Tibial artery (tissue), 4 donors: ENCODE measurements at regions not wholly inside any gene's neighbourhood (a gene's known extent, or its start where the extent isn't known, plus 50 kb on each side); places are given as distances from the start of the nearest gene placed in this dataset.

ENCODE experiments used
- DNase-seq, 2 donors: peaks; one replicate each; pipeline ENCODE4 v3.0.0-alpha.2; 2019
- H3K27ac ChIP-seq, 2 donors: fragments of 200-600 bp; sonication (generic) in 1 of 2; 1 replicate in 1 of 2; 2 replicates in 1 of 2; pipeline ENCODE4 v1.5.1; 2018 to 2019; ENCODE audit warnings: mild to moderate bottlenecking in 1 of 2
- H3K27me3 ChIP-seq, 2 donors: fragments of 200-600 bp; sonication (generic) in 1 of 2; one replicate each; pipeline versions ENCODE4 v1.5.1 to v1.6.0; 2016 to 2019
- H3K36me3 ChIP-seq, 3 donors: fragments of 200-600 bp; sonication (generic) in 2 of 3; one replicate each; pipeline ENCODE4 v1.5.1; 2016 to 2019; ENCODE audit warnings: mild to moderate bottlenecking in 2 of 3
- H3K4me1 ChIP-seq, 4 donors: fragments of 200-600 bp; sonication (generic) in 2 of 4; 1 replicate in 3 of 4; 2 replicates in 1 of 4; pipeline ENCODE4 v1.5.1; 2016 to 2019
- H3K4me3 ChIP-seq, 2 donors: fragments of 200-600 bp; sonication (generic) in 1 of 2; 1 replicate in 1 of 2; 2 replicates in 1 of 2; pipeline ENCODE4 v1.5.1; 2018 to 2019; ENCODE audit warnings: mild to moderate bottlenecking in 2 of 2
- H3K9me3 ChIP-seq, 3 donors: fragments of 200-600 bp; sonication (generic) in 1 of 3; one replicate each; pipeline ENCODE4 v1.5.1; 2016 to 2019
- intact Hi-C: fragments of 100-400 bp; cut with DNase I; formaldehyde crosslinking; loops from one replicate; pipeline ENCODE4 v1.15.0; 2023; ENCODE audit warnings: low total_unique reads
- TF ChIP-seq, protein P1 (sequence below), 2 experiments: fragments of 200-600 bp in 1 of 2; fragments of 450-650 bp in 1 of 2; IDR thresholded peaks; one replicate each; pipeline ENCODE4 v1.5.1; 2017 to 2019; ENCODE audit warnings: antibody characterized with exemption in 2 of 2, mild to moderate bottlenecking in 1 of 2, moderate library complexity in 1 of 2

DNA sequence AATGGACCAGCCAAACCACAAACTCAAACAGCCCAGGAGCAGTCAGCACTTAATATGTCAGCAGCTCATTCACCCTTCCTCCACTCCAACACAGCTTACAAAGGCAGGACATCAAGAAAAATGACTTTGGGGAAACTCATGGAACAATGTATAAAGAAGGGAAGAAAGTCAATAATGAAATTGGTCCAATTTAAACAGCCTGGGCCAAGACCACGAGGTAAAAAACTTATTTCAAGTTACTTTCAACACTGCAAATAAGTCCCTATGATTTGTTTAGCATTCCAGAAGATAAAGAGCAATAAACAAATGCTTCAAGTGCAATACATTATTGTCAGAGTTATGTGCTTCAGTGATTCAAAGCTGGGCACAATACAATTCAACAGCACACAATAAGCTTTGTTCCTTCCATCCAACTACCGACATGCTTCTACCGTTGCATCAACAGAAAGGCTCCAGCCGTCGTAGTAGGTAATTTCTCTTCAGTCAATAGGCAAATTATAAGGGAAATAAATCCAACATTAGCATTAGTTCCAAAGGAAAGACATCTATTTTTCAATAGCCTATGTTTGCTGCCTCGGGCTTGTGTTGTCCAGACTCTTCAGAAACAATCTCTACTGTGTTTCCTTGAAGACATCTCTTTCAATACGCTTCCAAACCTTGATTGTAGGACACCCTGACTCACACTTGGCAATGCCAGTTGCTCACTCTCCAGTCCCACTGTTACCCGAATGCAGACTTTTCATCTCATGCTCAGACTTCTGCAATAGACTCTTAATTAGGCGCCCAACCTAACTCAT is 225.7 kb downstream of the NUAK1 start:
- H3K27ac ChIP-seq: no peak overlapping the region
- no peak overlapping the region for H3K4me3 ChIP-seq
- no peak for DNase-seq
- H3K27me3 ChIP-seq: no peaks in the 10 kb centered on the region
- H3K9me3 ChIP-seq: no peaks in the 10 kb centered on the region
- H3K36me3 ChIP-seq: no peaks in the 10 kb centered on the region
- TF ChIP-seq, protein P1, sequence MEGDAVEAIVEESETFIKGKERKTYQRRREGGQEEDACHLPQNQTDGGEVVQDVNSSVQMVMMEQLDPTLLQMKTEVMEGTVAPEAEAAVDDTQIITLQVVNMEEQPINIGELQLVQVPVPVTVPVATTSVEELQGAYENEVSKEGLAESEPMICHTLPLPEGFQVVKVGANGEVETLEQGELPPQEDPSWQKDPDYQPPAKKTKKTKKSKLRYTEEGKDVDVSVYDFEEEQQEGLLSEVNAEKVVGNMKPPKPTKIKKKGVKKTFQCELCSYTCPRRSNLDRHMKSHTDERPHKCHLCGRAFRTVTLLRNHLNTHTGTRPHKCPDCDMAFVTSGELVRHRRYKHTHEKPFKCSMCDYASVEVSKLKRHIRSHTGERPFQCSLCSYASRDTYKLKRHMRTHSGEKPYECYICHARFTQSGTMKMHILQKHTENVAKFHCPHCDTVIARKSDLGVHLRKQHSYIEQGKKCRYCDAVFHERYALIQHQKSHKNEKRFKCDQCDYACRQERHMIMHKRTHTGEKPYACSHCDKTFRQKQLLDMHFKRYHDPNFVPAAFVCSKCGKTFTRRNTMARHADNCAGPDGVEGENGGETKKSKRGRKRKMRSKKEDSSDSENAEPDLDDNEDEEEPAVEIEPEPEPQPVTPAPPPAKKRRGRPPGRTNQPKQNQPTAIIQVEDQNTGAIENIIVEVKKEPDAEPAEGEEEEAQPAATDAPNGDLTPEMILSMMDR (IDR thresholded peaks at IDR 0.05): no peak
- intact Hi-C loops: no loop called here
- H3K4me1 ChIP-seq: no peaks in the 10 kb centered on the region

DNA sequence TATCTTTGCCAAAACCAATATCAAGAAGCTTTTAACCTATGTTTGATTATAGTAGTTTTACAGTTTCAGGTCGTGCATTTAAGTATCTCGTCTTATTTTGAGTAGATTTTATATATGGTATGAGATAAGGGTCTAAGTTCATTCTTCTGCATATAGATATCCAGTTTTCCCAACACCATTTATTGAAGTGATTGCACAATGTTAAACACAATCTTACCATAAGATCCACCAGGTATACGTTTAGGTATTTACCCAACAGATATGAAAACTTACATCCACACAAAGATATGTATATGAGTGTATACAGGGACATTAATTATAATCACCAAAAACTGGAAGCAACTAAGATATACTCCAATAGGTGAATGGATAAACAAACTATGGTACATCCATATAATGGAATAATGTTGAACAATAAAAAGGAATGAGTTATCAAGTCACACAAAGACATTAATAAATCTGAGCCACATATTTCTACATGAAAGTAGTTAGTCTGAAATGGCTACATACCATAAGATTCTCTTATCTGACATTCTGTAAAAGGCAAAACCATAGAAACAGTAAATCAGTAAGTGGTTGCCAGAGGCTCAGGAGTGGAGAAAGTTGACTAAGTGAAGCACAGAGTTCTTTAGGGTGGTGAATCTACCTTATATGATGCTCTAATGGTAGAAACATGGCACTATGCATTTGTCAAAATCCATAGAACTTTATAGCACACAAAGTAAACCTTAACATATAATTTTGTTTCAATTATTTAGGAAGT is 222.6 kb downstream of the NUAK1 start:
- H3K4me3 ChIP-seq: no peak overlapping the region
- TF ChIP-seq, protein P1 (IDR thresholded peaks at IDR 0.05): no peak
- no peaks in the 10 kb centered on the region for H3K9me3 ChIP-seq
- no peaks in the 10 kb centered on the region for H3K4me1 ChIP-seq
- no peaks in the 10 kb centered on the region for H3K27me3 ChIP-seq
- H3K36me3 ChIP-seq: no peaks in the 10 kb centered on the region
- intact Hi-C loops: no loop called here
- no peak for DNase-seq
- H3K27ac ChIP-seq: no peak overlapping the region

DNA sequence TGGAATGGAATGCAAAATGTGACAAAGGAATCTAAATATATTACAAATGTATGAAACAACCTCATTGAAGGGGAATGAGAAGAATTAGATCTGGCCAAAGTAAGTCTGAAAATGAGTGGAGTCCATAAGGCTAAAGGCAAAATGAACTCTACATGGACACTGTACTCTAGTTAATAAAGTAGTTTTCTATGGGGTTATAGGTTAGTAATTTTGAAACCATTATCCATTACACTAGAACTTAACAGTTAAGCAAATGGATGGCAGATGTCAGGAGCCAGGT is 222.1 kb downstream of the NUAK1 start:
- Histone ChIP-seq H3K9me3 (no peaks in the 10 kb centered on the region), H3K4me3 (no peak overlapping the region), H3K4me1 (peaks cover 0 to 2% (median under 1%) of the 10 kb centered on the region in 4 donors), H3K27ac (no peak overlapping the region), H3K36me3 (no peaks in the 10 kb centered on the region), H3K27me3 (no peaks in the 10 kb centered on the region)
- TF ChIP-seq, protein P1 (IDR thresholded peaks at IDR 0.05): no peak
- intact Hi-C loops: no loop called here
- DNase-seq: no peak

DNA sequence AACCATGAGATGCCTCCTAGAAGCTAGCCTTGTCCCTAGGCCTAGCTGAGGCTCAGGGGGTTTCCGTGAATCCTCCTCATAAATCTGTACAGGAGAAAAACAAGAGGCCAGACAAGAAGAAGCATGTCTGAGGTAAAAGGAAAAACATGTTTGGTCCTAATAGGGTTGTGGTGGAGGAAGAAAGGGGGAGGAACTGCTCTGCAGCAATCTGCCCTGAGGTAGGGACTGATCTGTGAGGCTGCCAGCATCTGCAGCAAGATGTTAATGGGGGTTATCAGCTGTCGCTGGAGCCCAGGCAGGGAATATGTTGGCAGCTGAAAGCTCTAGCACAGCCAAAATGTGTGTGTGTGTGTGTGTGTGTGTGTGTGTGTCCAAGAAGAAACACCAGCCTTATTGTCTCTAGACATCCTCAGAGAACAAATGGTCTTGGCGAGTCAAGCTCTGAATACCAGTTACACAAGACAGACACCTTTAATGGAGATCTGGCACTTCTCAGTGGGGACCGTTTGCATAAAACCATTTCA is 218.5 kb downstream of the NUAK1 start:
- intact Hi-C loops: no loop called here
- no peaks in the 10 kb centered on the region for H3K27me3 ChIP-seq
- DNase-seq: no peak
- H3K9me3 ChIP-seq: no peaks in the 10 kb centered on the region
- H3K4me1 ChIP-seq: peaks cover 0 to 15% (median 5%) of the 10 kb centered on the region in 4 donors
- no peak overlapping the region for H3K27ac ChIP-seq
- TF ChIP-seq, protein P1 (IDR thresholded peaks at IDR 0.05): no peak
- H3K36me3 ChIP-seq: no peaks in the 10 kb centered on the region
- no peak overlapping the region for H3K4me3 ChIP-seq

DNA sequence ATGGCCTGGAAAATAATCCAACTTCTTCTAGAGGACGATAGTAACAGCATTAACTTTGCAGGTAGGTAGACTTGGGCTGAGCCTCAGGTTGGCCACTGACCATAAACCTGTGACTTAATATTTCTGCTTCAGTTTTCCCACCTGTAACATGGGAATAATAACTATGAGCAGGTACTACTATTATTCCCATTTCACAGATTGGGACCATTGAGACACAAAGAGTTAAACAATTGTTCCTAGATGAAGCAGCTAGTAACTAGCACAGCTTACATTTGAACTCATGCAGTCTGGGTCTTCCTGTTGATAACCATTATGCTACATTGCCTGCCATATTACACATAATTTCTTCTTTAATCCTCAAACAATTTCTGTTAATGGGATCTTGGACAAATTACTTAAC is 217.7 kb downstream of the NUAK1 start:
- TF ChIP-seq, protein P1 (IDR thresholded peaks at IDR 0.05): no peak
- Histone ChIP-seq H3K27me3 (no peaks in the 10 kb centered on the region), H3K27ac (no peak overlapping the region), H3K9me3 (no peaks in the 10 kb centered on the region), H3K4me1 (peaks cover 0 to 15% (median 5%) of the 10 kb centered on the region in 4 donors), H3K4me3 (no peak overlapping the region), H3K36me3 (no peaks in the 10 kb centered on the region)
- DNase-seq: no peak
- intact Hi-C loops: no loop called here
